Thymus (tissue), 11 donors: ENCODE measurements at regions not wholly inside any gene's neighbourhood (a gene's known extent, or its start where the extent isn't known, plus 50 kb on each side); places are given as distances from the start of the nearest gene placed in this dataset.
"Not testable (repeated sequence)": the region's sequence is repeated elsewhere in the genome, so short reads cannot be mapped to it uniquely, and the experiment has no call there.

Experiments
- DNase-seq, 9 donors: peaks; one replicate each; pipeline ENCODE4 v3.0.0-alpha.2; 2013; ENCODE audit warnings: low spot score in 9 of 9, low read depth in 6 of 9, missing footprints in 1 of 9
- H3K27ac ChIP-seq, 2 donors: one replicate each; pipeline ENCODE4 v1.5.1; 2013; ENCODE audit warnings: control low read depth in 1 of 2, low read depth in 1 of 2, low read length in 1 of 2, mild to moderate bottlenecking in 1 of 2, moderate library complexity in 1 of 2
- H3K27me3 ChIP-seq, 2 donors: one replicate each; pipeline ENCODE4 v1.5.1; 2013; ENCODE audit warnings: low read length in 1 of 2; ENCODE audit not compliant: control insufficient read depth in 2 of 2, insufficient read depth in 1 of 2
- H3K36me3 ChIP-seq, 2 donors: one replicate each; pipeline ENCODE4 v1.5.1; 2013; ENCODE audit warnings: low read length in 1 of 2, mild to moderate bottlenecking in 1 of 2, moderate library complexity in 1 of 2; ENCODE audit not compliant: control insufficient read depth in 2 of 2, insufficient read depth in 2 of 2
- H3K4me1 ChIP-seq, 2 donors: one replicate each; pipeline ENCODE4 v1.5.1; 2013; ENCODE audit warnings: low read length in 2 of 2; ENCODE audit not compliant: control insufficient read depth in 2 of 2, insufficient read depth in 2 of 2
- H3K4me3 ChIP-seq, 2 donors: one replicate each; pipeline ENCODE4 v1.5.1; 2013; ENCODE audit warnings: low read length in 2 of 2, control low read depth in 1 of 2, mild to moderate bottlenecking in 1 of 2
- H3K9me3 ChIP-seq, 2 donors: one replicate each; pipeline ENCODE4 v1.5.1; 2013; ENCODE audit warnings: low read length in 1 of 2, mild to moderate bottlenecking in 1 of 2; ENCODE audit not compliant: control insufficient read depth in 2 of 2, insufficient read depth in 1 of 2
- WGBS: extraction: QIAGEN DNeasy Blood & Tissue Kit; methylation state at CpG from one replicate; pipeline ENCODE4 v1.1.7; 2013; 5-methylcytosine and 5-hydroxymethylcytosine counted together
- donor health status: healthy.

- Histone ChIP-seq H3K4me1 (no peaks in the 10 kb centered on the region), H3K36me3 (no peaks in the 10 kb centered on the region), H3K9me3 (no peaks in the 10 kb centered on the region), H3K4me3 (no peak overlapping the region), H3K27me3 (no peaks in the 10 kb centered on the region), H3K27ac (no peak overlapping the region)
- whole genome bisulfite sequencing, result 89% methylated on average over 1 of the region's 1 CpG
- DNase-seq, result no peak
These were observed 144.0 kb upstream of the ADGRL4 start for GRCh38 chr1:79150576-79150975.

GRCh38 chr1:79138227-79138626, 131.7 kb upstream of the ADGRL4 start:
- DNase-seq, H3K4me1 ChIP-seq, H3K36me3 ChIP-seq, H3K9me3 ChIP-seq, H3K4me3 ChIP-seq, H3K27me3 ChIP-seq, H3K27ac ChIP-seq: not testable (repeated sequence)
- 91% methylated on average over 4 of the region's 4 CpGs for WGBS

- 95% methylated on average over 8 of the region's 8 CpGs for WGBS
- no peak for DNase-seq
- H3K36me3 ChIP-seq, result no peaks in the 10 kb centered on the region
- no peak overlapping the region for H3K27ac ChIP-seq
- no peaks in the 10 kb centered on the region for H3K27me3 ChIP-seq
- H3K4me1 ChIP-seq, result no peaks in the 10 kb centered on the region
- H3K9me3 ChIP-seq, result no peaks in the 10 kb centered on the region
- H3K4me3 ChIP-seq, result no peak overlapping the region
These were observed 127.3 kb upstream of the ADGRL4 start for GRCh38 chr1:79133774-79134364.

GRCh38 chr1:79131626-79132025, 125.1 kb upstream of the ADGRL4 start:
- H3K27me3 ChIP-seq, result no peaks in the 10 kb centered on the region
- 62% methylated on average over 3 of the region's 3 CpGs for WGBS

GRCh38 chr1:79129914-79130313, 123.4 kb upstream of the ADGRL4 start:
- Histone ChIP-seq H3K4me1 (no peaks in the 10 kb centered on the region), H3K27me3 (no peaks in the 10 kb centered on the region), H3K9me3 (no peaks in the 10 kb centered on the region), H3K27ac (no peak overlapping the region), H3K36me3 (no peaks in the 10 kb centered on the region), H3K4me3 (no peak overlapping the region)
- no peak for DNase-seq
- WGBS, result 64% methylated on average over 3 of the region's 3 CpGs

More at GRCh38 chr1:79131626-79132025, 125.1 kb upstream of the ADGRL4 start:
- Histone ChIP-seq H3K27ac (no peak overlapping the region), H3K36me3 (no peaks in the 10 kb centered on the region), H3K4me1 (no peaks in the 10 kb centered on the region), H3K4me3 (no peak overlapping the region), H3K9me3 (no peaks in the 10 kb centered on the region)
- DNase-seq, result no peak

- DNase-seq, result no peak
- H3K27ac ChIP-seq, result no peak overlapping the region
- no peaks in the 10 kb centered on the region for H3K4me1 ChIP-seq
- H3K4me3 ChIP-seq, result no peak overlapping the region
- H3K36me3 ChIP-seq, result no peaks in the 10 kb centered on the region
- WGBS, result 91% methylated on average over 3 of the region's 3 CpGs
- no peaks in the 10 kb centered on the region for H3K27me3 ChIP-seq
- no peaks in the 10 kb centered on the region for H3K9me3 ChIP-seq
These were observed 122.2 kb upstream of the ADGRL4 start for GRCh38 chr1:79128722-79129121.

- no peak for DNase-seq
- H3K36me3 ChIP-seq, result no peaks in the 10 kb centered on the region
- no peaks in the 10 kb centered on the region for H3K27me3 ChIP-seq
- H3K27ac ChIP-seq, result no peak overlapping the region
- H3K4me3 ChIP-seq, result no peak overlapping the region
- H3K9me3 ChIP-seq, result no peaks in the 10 kb centered on the region
- WGBS, result 82% methylated on average over 5 of the region's 5 CpGs
- no peaks in the 10 kb centered on the region for H3K4me1 ChIP-seq
These were observed 118.2 kb upstream of the ADGRL4 start for GRCh38 chr1:79124756-79125155.

- no peak overlapping the region for H3K4me3 ChIP-seq
- no peak for DNase-seq
- H3K27me3 ChIP-seq, result no peaks in the 10 kb centered on the region
- H3K4me1 ChIP-seq, result no peaks in the 10 kb centered on the region
- H3K36me3 ChIP-seq, result no peaks in the 10 kb centered on the region
- H3K27ac ChIP-seq, result no peak overlapping the region
- WGBS, result 96% methylated on average over 1 of the region's 1 CpG
- H3K9me3 ChIP-seq, result no peaks in the 10 kb centered on the region
These were observed 116.0 kb upstream of the ADGRL4 start for GRCh38 chr1:79122521-79122920.

- 90% methylated on average over 3 of the region's 3 CpGs for WGBS
- Histone ChIP-seq H3K27ac (no peak overlapping the region), H3K36me3 (no peaks in the 10 kb centered on the region), H3K4me1 (no peaks in the 10 kb centered on the region), H3K9me3 (no peaks in the 10 kb centered on the region), H3K4me3 (no peak overlapping the region), H3K27me3 (no peaks in the 10 kb centered on the region)
- DNase-seq, result no peak
These were observed 110.8 kb upstream of the ADGRL4 start for GRCh38 chr1:79117376-79117775.

GRCh38 chr1:79113836-79114235, 107.3 kb upstream of the ADGRL4 start:
- Histone ChIP-seq H3K9me3 (no peaks in the 10 kb centered on the region), H3K4me1 (no peaks in the 10 kb centered on the region), H3K36me3 (no peaks in the 10 kb centered on the region), H3K27ac (no peak overlapping the region), H3K4me3 (no peak overlapping the region), H3K27me3 (no peaks in the 10 kb centered on the region)
- 77% methylated on average over 5 of the region's 5 CpGs for WGBS
- DNase-seq, result no peak
